WTC11 (cell line): ENCODE measurements at regions not wholly inside any gene's neighbourhood (a gene's known extent, or its start where the extent isn't known, plus 50 kb on each side); places are given as distances from the start of the nearest gene placed in this dataset.

Experiments
- ATAC-seq: fragments of 200-7000 bp; cut with Tn5 transposase; 2 replicates; pipeline ENCODE4 v1.10.0; 2021; ENCODE audit warnings: mild to moderate bottlenecking, moderate library complexity
- CTCF ChIA-PET: fragments of 300-600 bp; sonication (Branson Sonifier 250); formaldehyde crosslinking; loops from one replicate; lab custom pipeline; 2021; ENCODE audit warnings: antibody characterized with exemption; lab: Charles Lee
- POLR2A ChIA-PET: fragments of 350-600 bp; sonication (Branson Sonifier 250); formaldehyde crosslinking; loops from one replicate; lab custom pipeline; 2021; ENCODE audit warnings: antibody characterized with exemption; lab: Charles Lee
- DNase-seq: peaks from one replicate; pipeline ENCODE4 v3.0.0; 2021; ENCODE audit warnings: low spot score
- H3K27ac Mint-ChIP-seq: 2 replicates; pipeline ENCODE4 v1.8.0; 2021; ENCODE audit warnings: mixed read lengths
- H3K27me3 Mint-ChIP-seq: 2 replicates; pipeline ENCODE4 v1.8.0; 2021; ENCODE audit warnings: low read depth, mild to moderate bottlenecking, moderate library complexity, mixed read lengths
- H3K36me3 Mint-ChIP-seq: 2 replicates; pipeline ENCODE4 v1.8.0; 2021; ENCODE audit warnings: mixed read lengths
- H3K4me1 Mint-ChIP-seq: 2 replicates; pipeline ENCODE4 v1.8.0; 2022; ENCODE audit warnings: mixed read lengths
- H3K4me3 Mint-ChIP-seq: 2 replicates; pipeline ENCODE4 v1.8.0; 2021; ENCODE audit warnings: mild to moderate bottlenecking, moderate library complexity, mixed read lengths
- H3K9me3 Mint-ChIP-seq: 2 replicates; pipeline ENCODE4 v1.8.0; 2021; ENCODE audit warnings: mixed read lengths
- CDX4 ChIP-seq: fragments of 250-450 bp; sonication (Bioruptor Pico); IDR thresholded peaks from 2 replicates; pipeline ENCODE4 v1.9.0; 2021; ENCODE audit warnings: moderate library complexity, mild to moderate bottlenecking, inconsistent platforms, borderline replicate concordance
- CREM ChIP-seq: sonication (generic); formaldehyde crosslinking; IDR thresholded peaks from 2 replicates; pipeline ENCODE4 v1.8.1; 2022; ENCODE audit warnings: mild to moderate bottlenecking, missing genetic modification reagents, moderate library complexity
- E2F1 ChIP-seq: sonication (generic); formaldehyde crosslinking; IDR thresholded peaks from 2 replicates; pipeline ENCODE4 v1.8.0; 2022; ENCODE audit warnings: mild to moderate bottlenecking, missing genetic modification reagents
- FOXK1 ChIP-seq: sonication (generic); formaldehyde crosslinking; IDR thresholded peaks from 2 replicates; pipeline ENCODE4 v1.8.0; 2022; ENCODE audit warnings: mild to moderate bottlenecking, moderate library complexity, missing genetic modification reagents
- IRF2 ChIP-seq: sonication (generic); formaldehyde crosslinking; IDR thresholded peaks from 2 replicates; pipeline ENCODE4 v1.8.0; 2022; ENCODE audit warnings: low read depth, missing genetic modification reagents, borderline replicate concordance
- NFATC4 ChIP-seq: fragments of 250-450 bp; sonication (Bioruptor Pico); IDR thresholded peaks from 2 replicates; pipeline ENCODE4 v1.9.0; 2021; ENCODE audit warnings: mild to moderate bottlenecking
- NR2C2 ChIP-seq: sonication (generic); formaldehyde crosslinking; IDR thresholded peaks from 2 replicates; pipeline ENCODE4 v1.8.0; 2022; ENCODE audit warnings: mild to moderate bottlenecking, missing genetic modification reagents
- PRRX2 ChIP-seq: fragments of 250-450 bp; sonication (Bioruptor Pico); IDR thresholded peaks from 2 replicates; pipeline ENCODE4 v1.8.0; 2021; ENCODE audit warnings: mild to moderate bottlenecking
- RORB ChIP-seq: fragments of 250-450 bp; sonication (Bioruptor Pico); IDR thresholded peaks from 2 replicates; pipeline ENCODE4 v1.9.0; 2021; ENCODE audit warnings: mild to moderate bottlenecking
- SMAD3 ChIP-seq: sonication (generic); formaldehyde crosslinking; IDR thresholded peaks from 2 replicates; pipeline ENCODE4 v1.8.0; 2022; ENCODE audit warnings: missing genetic modification reagents, mild to moderate bottlenecking, borderline replicate concordance
- SP1 ChIP-seq: sonication (generic); formaldehyde crosslinking; conservative IDR thresholded peaks from 2 replicates; pipeline ENCODE4 v1.8.1; 2022; ENCODE audit warnings: missing genetic modification reagents
- TEAD1 ChIP-seq: sonication (generic); formaldehyde crosslinking; IDR thresholded peaks from 2 replicates; pipeline ENCODE4 v1.8.0; 2022; ENCODE audit warnings: mild to moderate bottlenecking, missing genetic modification reagents
- USF2 ChIP-seq: sonication (generic); formaldehyde crosslinking; IDR thresholded peaks from 2 replicates; pipeline ENCODE4 v1.8.1; 2023; ENCODE audit warnings: mild to moderate bottlenecking, missing genetic modification reagents, moderate library complexity
- ZNF138 ChIP-seq: sonication (generic); formaldehyde crosslinking; conservative IDR thresholded peaks from 2 replicates; pipeline ENCODE4 v1.8.1; 2022; ENCODE audit warnings: mild to moderate bottlenecking, moderate library complexity, missing genetic modification reagents
- ZNF281 ChIP-seq: sonication (generic); formaldehyde crosslinking; IDR thresholded peaks from 2 replicates; pipeline ENCODE4 v1.8.0; 2023; ENCODE audit warnings: mild to moderate bottlenecking, missing genetic modification reagents
- ZNF532 ChIP-seq: fragments of 250-450 bp; sonication (Bioruptor Pico); IDR thresholded peaks from 2 replicates; pipeline ENCODE4 v1.9.0; 2021; ENCODE audit warnings: mild to moderate bottlenecking, borderline replicate concordance
- ZSCAN18 ChIP-seq: fragments of 250-450 bp; sonication (Bioruptor Pico); IDR thresholded peaks from 2 replicates; pipeline ENCODE4 v2.1.2; 2022; ENCODE audit warnings: mild to moderate bottlenecking, moderate library complexity

GRCh38 chr3:30970183-30970582 is 75.7 kb upstream of the GADL1 start:
- Mint-ChIP-seq H3K27me3 (no peaks in the 10 kb centered on the region; the same call in 1 of the 2 replicates), H3K27ac (no peak overlapping the region), H3K9me3 (no peaks in the 10 kb centered on the region), H3K4me1 (peaks cover 18% of the 10 kb centered on the region), H3K4me3 (no peak overlapping the region), H3K36me3 (no peaks in the 10 kb centered on the region)
- TF ChIP-seq ZNF532 (no peak), FOXK1 (CRISPR knock-in tag) (no peak), USF2 (CRISPR knock-in tag) (no peak), SMAD3 (no peak), CREM (CRISPR knock-in tag) (no peak), SP1 (no peak), ZNF281 (CRISPR knock-in tag) (no peak), ZNF138 (CRISPR knock-in tag) (no peak), RORB (CRISPR knock-in tag) (no peak), NR2C2 (CRISPR knock-in tag) (no peak), IRF2 (CRISPR knock-in tag) (no peak), CDX4 (CRISPR knock-in tag) (no peak), PRRX2 (CRISPR knock-in tag) (no peak), ZSCAN18 (CRISPR knock-in tag) (no peak), TEAD1 (CRISPR knock-in tag) (no peak), NFATC4 (CRISPR knock-in tag) (no peak), E2F1 (CRISPR knock-in tag) (no peak)
- CTCF ChIA-PET = interaction anchor here (0.5 kb wide), 1 partner anchor 385 kb away, joined by 3 read pairs; no protein-coding TSS in a partner anchor
- ATAC-seq = peak; percentile 44; the same call in 1 of the 2 replicates
- POLR2A ChIA-PET = no interaction called here
- DNase-seq = no peak
